ENCODE measurements at regions not wholly inside any gene's neighbourhood (a gene's known extent, or its start where the extent isn't known, plus 50 kb on each side); places are given as distances from the start of the nearest gene placed in this dataset.

DNA sequence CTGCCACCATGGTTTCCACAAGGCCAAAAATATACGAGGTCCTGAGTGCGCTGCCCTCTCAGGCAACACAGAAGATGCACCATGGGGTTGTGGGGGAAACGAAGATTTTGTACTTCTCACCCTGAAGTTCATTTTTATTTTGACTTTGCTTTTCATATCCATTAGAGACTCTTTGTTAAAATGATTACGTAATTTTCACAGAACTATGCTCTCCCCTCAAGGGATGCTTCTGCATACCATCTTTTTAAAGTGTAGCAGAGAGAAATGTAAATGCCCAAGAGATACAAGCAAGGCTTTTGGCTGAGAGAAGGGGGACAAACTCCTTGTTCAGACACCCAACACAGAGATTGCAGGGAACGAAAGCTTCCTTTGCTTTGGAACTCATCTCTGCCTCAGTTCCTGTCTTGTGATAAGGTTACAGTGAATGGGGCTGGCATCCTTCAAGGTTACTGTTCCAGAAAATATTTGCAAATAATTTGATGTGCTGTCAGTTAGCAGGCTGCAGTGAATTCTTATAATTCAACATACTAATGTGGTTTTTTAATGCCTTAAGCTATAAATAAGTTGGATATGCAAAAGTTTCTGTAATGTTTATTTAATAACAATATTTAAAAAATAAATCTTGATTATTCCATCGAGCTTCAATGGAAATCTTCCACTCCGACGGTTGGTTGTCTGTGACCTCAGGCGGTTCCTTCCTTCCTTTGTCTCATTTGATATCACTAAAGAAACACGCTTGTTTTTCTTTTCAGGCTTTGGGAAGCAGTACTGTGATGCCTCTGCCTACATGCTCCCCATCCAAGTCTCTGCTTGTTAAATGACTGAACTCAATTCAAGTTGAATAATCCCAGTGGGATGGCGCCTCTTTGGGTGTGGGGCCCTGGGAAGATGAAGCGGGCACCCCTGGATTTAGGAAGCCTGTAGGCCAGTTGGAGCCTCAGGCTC is 209.3 kb upstream of the CTBP2 start:
- WGBS: 64% methylated on average over 12 of the region's 12 CpGs
- no peak for DNase-seq
- intact Hi-C loops (cut with DNase I): loop anchor here in 1 of 4 donors (10.0 kb wide), 1 partner anchor 205 kb away; the partner anchor contains the start of gene CTBP2

GRCh38 chr10:125368146-125368545 is 207.8 kb upstream of the CTBP2 start:
- no peak for ATAC-seq
- H3K4me1 ChIP-seq (ENCODE audit: control insufficient read depth, insufficient read depth, low read length): no peaks in the 10 kb centered on the region
- WGBS: 53% methylated on average over 1 of the region's 1 CpG
- no peak overlapping the region for H3K4me3 ChIP-seq (ENCODE audit: low read length)
- no peak for DNase-seq
- intact Hi-C loops (cut with DNase I): no loop called here
- H3K9me3 ChIP-seq (ENCODE audit: control insufficient read depth, low read length): no peaks in the 10 kb centered on the region
- H3K27me3 ChIP-seq (ENCODE audit: control insufficient read depth, insufficient read depth): no peaks in the 10 kb centered on the region
- no peak overlapping the region for H3K27ac ChIP-seq (ENCODE audit: low read length)

More for the DNA sequence above, 209.3 kb upstream of the CTBP2 start:
- no peaks in the 10 kb centered on the region for H3K4me1 ChIP-seq (ENCODE audit: control insufficient read depth, insufficient read depth, low read length)
- H3K9me3 ChIP-seq (ENCODE audit: control insufficient read depth, low read length): no peaks in the 10 kb centered on the region
- peak in 1 of 2 donors; percentile 85 for ATAC-seq
- H3K27ac ChIP-seq (ENCODE audit: low read length): no peak overlapping the region
- H3K4me3 ChIP-seq (ENCODE audit: low read length): no peak overlapping the region
- H3K27me3 ChIP-seq (ENCODE audit: control insufficient read depth, insufficient read depth): no peaks in the 10 kb centered on the region

GRCh38 chr10:125363791-125364190 is 203.4 kb upstream of the CTBP2 start:
- H3K4me3 ChIP-seq (ENCODE audit: low read length): no peak overlapping the region
- DNase-seq (no peak), ATAC-seq (no peak)
- no peak overlapping the region for H3K27ac ChIP-seq (ENCODE audit: low read length)
- intact Hi-C loops (cut with DNase I): no loop called here
- no peaks in the 10 kb centered on the region for H3K9me3 ChIP-seq (ENCODE audit: control insufficient read depth, low read length)
- H3K4me1 ChIP-seq (ENCODE audit: control insufficient read depth, insufficient read depth, low read length): no peaks in the 10 kb centered on the region
- H3K27me3 ChIP-seq (ENCODE audit: control insufficient read depth, insufficient read depth): no peaks in the 10 kb centered on the region

DNA sequence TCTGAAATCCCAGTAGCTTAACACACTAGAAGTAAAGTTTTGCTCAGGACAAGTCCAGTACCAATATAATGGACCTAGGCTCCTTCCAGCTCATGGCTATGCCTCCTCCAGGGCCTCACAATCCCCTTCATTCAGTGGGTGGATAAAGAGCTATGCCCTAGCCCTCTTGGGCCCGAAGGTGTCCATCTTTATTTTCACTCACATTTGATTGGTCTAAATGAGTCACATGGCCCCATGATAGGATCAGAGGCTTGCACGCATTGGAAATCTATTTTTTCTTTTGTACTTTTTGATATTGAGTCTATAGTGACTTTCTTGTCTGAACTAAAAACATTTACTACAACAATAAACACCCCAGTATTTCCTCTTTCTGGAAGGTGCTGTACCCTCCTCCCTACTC is 202.6 kb upstream of the CTBP2 start:
- intact Hi-C loops (cut with DNase I): no loop called here
- no peak overlapping the region for H3K4me3 ChIP-seq (ENCODE audit: low read length)
- no peaks in the 10 kb centered on the region for H3K4me1 ChIP-seq (ENCODE audit: control insufficient read depth, insufficient read depth, low read length)
- 89% methylated on average over 2 of the region's 2 CpGs for WGBS
- ATAC-seq: no peak
- no peaks in the 10 kb centered on the region for H3K9me3 ChIP-seq (ENCODE audit: control insufficient read depth, low read length)
- H3K27ac ChIP-seq (ENCODE audit: low read length): no peak overlapping the region
- no peaks in the 10 kb centered on the region for H3K27me3 ChIP-seq (ENCODE audit: control insufficient read depth, insufficient read depth)
- DNase-seq: no peak

DNA sequence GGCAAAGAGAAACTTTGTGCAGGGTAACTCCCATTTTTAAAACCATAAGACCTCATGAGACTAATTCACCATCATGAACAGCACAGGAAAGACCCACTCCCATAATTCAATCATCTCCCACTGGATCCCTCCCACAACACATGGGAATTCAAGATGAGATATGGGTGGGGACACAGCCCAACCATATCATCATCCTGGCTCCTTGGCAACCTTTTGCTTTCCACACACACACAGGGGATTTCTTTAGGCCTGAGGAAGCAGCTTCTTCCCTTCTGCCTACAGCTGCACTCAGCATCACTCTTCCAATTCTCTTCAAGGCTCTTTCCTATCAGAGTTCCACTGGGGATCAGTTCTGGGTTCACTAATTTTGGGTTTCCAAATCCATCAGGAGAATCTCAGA is 199.0 kb upstream of the CTBP2 start:
- no peak overlapping the region for H3K4me3 ChIP-seq (ENCODE audit: low read length)
- intact Hi-C loops (cut with DNase I): no loop called here
- no peaks in the 10 kb centered on the region for H3K27me3 ChIP-seq (ENCODE audit: control insufficient read depth, insufficient read depth)
- DNase-seq: no peak
- no peaks in the 10 kb centered on the region for H3K9me3 ChIP-seq (ENCODE audit: control insufficient read depth, low read length)
- no peaks in the 10 kb centered on the region for H3K4me1 ChIP-seq (ENCODE audit: control insufficient read depth, insufficient read depth, low read length)
- H3K27ac ChIP-seq (ENCODE audit: low read length): no peak overlapping the region
- no peak for ATAC-seq

DNA sequence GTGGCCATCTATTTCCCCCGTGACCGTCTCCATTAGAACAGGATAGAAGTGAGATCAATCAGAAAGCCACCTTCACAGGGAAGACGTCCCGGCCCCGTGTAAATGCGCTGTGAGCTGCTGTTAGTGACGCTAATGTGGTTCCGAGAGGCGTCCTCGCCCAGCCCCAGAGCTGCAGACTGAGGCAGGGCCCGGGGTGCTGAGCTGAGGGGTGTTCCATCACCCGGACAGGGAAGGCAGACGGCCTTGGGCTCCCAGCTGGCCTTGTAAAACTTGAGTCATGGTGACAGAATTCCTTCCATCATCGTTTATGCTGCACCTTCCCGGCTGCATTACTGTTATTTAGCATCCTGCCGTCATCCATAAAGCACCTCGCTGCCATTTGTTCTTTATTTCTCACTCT is 195.3 kb upstream of the CTBP2 start:
- no peaks in the 10 kb centered on the region for H3K4me1 ChIP-seq (ENCODE audit: control insufficient read depth, insufficient read depth, low read length)
- H3K27ac ChIP-seq (ENCODE audit: low read length): no peak overlapping the region
- no peak overlapping the region for H3K4me3 ChIP-seq (ENCODE audit: low read length)
- WGBS: 84% methylated on average over 17 of the region's 17 CpGs
- H3K9me3 ChIP-seq (ENCODE audit: control insufficient read depth, low read length): no peaks in the 10 kb centered on the region
- intact Hi-C loops (cut with DNase I): no loop called here
- ATAC-seq (no peak), DNase-seq (no peak)
- no peaks in the 10 kb centered on the region for H3K27me3 ChIP-seq (ENCODE audit: control insufficient read depth, insufficient read depth)

GRCh38 chr10:125350519-125350918 is 190.2 kb upstream of the CTBP2 start:
- intact Hi-C loops (cut with DNase I): no loop called here
- Histone ChIP-seq H3K9me3 (ENCODE audit: control insufficient read depth, low read length) (no peaks in the 10 kb centered on the region), H3K4me3 (ENCODE audit: low read length) (no peak overlapping the region), H3K27me3 (ENCODE audit: control insufficient read depth, insufficient read depth) (no peaks in the 10 kb centered on the region), H3K27ac (ENCODE audit: low read length) (no peak overlapping the region), H3K4me1 (ENCODE audit: control insufficient read depth, insufficient read depth, low read length) (no peaks in the 10 kb centered on the region)
- ATAC-seq (no peak), DNase-seq (no peak)
- WGBS: 88% methylated on average over 2 of the region's 2 CpGs

- WGBS: 73% methylated on average over 2 of the region's 2 CpGs
- H3K27me3 ChIP-seq (ENCODE audit: control insufficient read depth, insufficient read depth): no peaks in the 10 kb centered on the region
- no peak overlapping the region for H3K4me3 ChIP-seq (ENCODE audit: low read length)
- intact Hi-C loops (cut with DNase I): no loop called here
- no peaks in the 10 kb centered on the region for H3K9me3 ChIP-seq (ENCODE audit: control insufficient read depth, low read length)
- DNase-seq (no peak), ATAC-seq (no peak)
- no peaks in the 10 kb centered on the region for H3K4me1 ChIP-seq (ENCODE audit: control insufficient read depth, insufficient read depth, low read length)
- no peak overlapping the region for H3K27ac ChIP-seq (ENCODE audit: low read length)
Observed at GRCh38 chr10:125348536-125348935, 188.2 kb upstream of the CTBP2 start.

DNA sequence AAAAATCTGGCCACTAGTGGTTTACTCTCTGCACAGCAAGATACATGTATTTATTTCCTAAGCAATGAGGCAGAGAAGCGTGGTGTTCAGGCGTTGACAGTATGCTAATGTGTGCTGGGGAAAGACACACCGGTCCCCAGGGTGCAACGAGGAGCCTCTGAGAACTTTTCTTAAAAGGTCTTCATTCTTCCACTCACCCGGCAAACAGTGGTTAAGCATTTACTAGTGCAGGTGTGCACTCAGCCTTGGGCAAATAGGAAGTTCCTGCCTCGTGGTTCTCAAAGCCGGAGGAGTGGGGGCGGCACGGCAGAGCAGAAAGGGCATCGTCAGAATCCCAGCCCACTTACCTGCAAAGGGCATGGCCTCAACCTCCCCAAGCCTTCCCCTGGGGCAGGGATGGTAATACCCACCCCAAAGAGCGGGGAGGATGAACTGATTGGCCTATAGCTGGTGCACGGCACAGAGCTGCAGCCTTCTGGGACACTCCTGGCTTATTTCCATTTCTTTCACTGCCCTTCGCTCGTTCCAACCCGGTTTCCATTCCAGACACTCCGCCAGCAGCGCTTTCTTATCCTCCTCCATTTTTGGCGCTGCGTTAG is 184.3 kb upstream of the CTBP2 start:
- peak; percentile 38 to 39 for ATAC-seq
- 56% methylated on average over 19 of the region's 19 CpGs for WGBS
- Histone ChIP-seq H3K27me3 (ENCODE audit: control insufficient read depth, insufficient read depth) (no peaks in the 10 kb centered on the region), H3K9me3 (ENCODE audit: control insufficient read depth, low read length) (no peaks in the 10 kb centered on the region), H3K4me1 (ENCODE audit: control insufficient read depth, insufficient read depth, low read length) (no peaks in the 10 kb centered on the region), H3K27ac (ENCODE audit: low read length) (no peak overlapping the region), H3K4me3 (ENCODE audit: low read length) (peak overlapping the region; percentile 11)
- no peak for DNase-seq
- intact Hi-C loops (cut with DNase I): loop anchor here in 1 of 4 donors (5.0 kb wide), 1 partner anchor 297 kb away; no protein-coding TSS in a partner anchor

DNA sequence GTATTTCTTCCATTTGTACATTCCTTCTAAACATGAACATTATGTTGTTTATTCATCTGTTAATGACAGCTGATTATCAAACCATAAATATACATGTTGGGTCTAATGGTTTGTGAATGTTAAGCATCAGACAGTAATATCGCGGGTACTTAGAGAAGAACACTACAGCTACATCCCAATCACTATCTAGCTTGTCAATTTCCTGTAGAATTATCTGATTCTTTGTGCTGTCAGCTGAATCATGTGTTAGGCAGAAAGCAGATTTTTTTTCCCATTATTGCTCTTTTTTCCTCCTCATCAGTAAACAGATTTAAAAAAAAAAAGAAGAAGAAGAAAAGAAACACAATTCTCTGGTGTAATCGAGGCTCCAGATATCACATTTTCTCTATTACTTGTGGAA is 183.6 kb upstream of the CTBP2 start:
- H3K9me3 ChIP-seq (ENCODE audit: control insufficient read depth, low read length): no peaks in the 10 kb centered on the region
- no peak overlapping the region for H3K27ac ChIP-seq (ENCODE audit: low read length)
- DNase-seq (no peak), ATAC-seq (no peak)
- 78% methylated on average over 3 of the region's 3 CpGs for WGBS
- H3K4me1 ChIP-seq (ENCODE audit: control insufficient read depth, insufficient read depth, low read length): no peaks in the 10 kb centered on the region
- H3K4me3 ChIP-seq (ENCODE audit: low read length): no peak overlapping the region
- H3K27me3 ChIP-seq (ENCODE audit: control insufficient read depth, insufficient read depth): no peaks in the 10 kb centered on the region
- intact Hi-C loops (cut with DNase I): loop anchor here in 1 of 4 donors (5.0 kb wide), 1 partner anchor 297 kb away; no protein-coding TSS in a partner anchor

GRCh38 chr10:125343118-125343925 is 183.0 kb upstream of the CTBP2 start:
- no peak for ATAC-seq
- no peak overlapping the region for H3K4me3 ChIP-seq (ENCODE audit: low read length)
- WGBS: 64% methylated on average over 10 of the region's 10 CpGs
- DNase-seq: no peak
- H3K9me3 ChIP-seq (ENCODE audit: control insufficient read depth, low read length): no peaks in the 10 kb centered on the region
- intact Hi-C loops (cut with DNase I): loop anchor here in 1 of 4 donors (5.0 kb wide), 1 partner anchor 296 kb away; no protein-coding TSS in a partner anchor
- no peak overlapping the region for H3K27ac ChIP-seq (ENCODE audit: low read length)
- no peaks in the 10 kb centered on the region for H3K4me1 ChIP-seq (ENCODE audit: control insufficient read depth, insufficient read depth, low read length)
- no peaks in the 10 kb centered on the region for H3K27me3 ChIP-seq (ENCODE audit: control insufficient read depth, insufficient read depth)

Data from right cardiac atrium (tissue), 5 donors.